HFF-Myc (cell line): ENCODE measurements at regions not wholly inside any gene's neighbourhood (a gene's known extent, or its start where the extent isn't known, plus 50 kb on each side); places are given as distances from the start of the nearest gene placed in this dataset.
"Not testable (repeated sequence)": the region's sequence is repeated elsewhere in the genome, so short reads cannot be mapped to it uniquely, and the experiment has no call there.

Experiments used
- DNase-seq: peaks from one replicate; pipeline ENCODE4 v3.0.0-alpha.2; 2011; ENCODE audit warnings: low read depth; ENCODE audit errors: extremely low read depth
- H3K4me3 ChIP-seq: replicated peaks from 2 replicates; pipeline ENCODE4 v1.5.1; 2011; ENCODE audit warnings: low read depth, mild to moderate bottlenecking, control low read depth, low read length
- TF ChIP-seq, protein P1 (sequence below): IDR thresholded peaks from 2 replicates; pipeline ENCODE4 v1.5.1; 2012; ENCODE audit warnings: mild to moderate bottlenecking, low read depth, low read length, control low read depth; ENCODE audit errors: missing control alignments

DNA sequence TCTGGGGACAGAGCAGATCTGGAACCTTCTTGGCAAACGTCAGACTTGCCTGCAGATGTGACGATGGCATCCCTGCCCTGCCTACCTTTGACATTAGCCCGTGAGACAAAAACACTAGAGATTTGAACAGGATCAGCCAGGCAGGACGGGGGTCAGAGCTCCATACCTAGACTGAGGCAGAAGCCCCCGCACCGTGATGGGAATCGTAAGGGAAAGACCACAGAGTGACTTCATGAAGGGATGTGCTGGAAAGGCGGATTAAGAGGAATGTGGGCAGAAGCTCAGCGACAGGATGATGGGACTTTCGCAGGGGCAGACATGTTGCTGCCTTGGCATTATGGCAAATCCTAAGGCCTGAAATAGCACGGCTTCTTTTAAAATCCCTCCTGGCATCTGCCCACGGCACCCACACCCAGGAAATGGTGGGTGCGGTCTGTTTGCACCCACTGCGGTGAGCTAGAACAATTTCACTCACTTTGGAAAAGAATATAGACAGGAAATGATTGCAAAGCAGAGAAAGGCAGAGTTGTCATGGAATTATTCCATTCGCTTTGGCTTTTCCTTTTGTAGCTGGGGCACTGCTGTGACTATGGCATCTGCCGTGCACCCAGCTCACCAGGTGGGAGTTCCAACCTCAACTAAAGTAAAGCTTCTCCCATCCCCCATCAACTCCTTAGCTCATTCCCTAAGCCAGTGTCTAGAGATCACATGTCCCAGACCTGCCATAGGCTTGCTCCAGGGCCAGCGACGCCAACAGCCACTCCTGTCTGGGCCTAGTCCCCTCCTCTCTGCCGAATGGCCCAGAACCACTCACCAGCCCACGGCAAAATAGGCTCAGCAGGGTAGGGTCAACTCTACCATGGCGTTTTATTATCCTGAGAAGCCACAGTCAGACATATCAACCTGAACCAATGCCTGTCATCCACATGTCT lies 112.7 kb upstream of the NPAS2 start:
- TF ChIP-seq, protein P1, sequence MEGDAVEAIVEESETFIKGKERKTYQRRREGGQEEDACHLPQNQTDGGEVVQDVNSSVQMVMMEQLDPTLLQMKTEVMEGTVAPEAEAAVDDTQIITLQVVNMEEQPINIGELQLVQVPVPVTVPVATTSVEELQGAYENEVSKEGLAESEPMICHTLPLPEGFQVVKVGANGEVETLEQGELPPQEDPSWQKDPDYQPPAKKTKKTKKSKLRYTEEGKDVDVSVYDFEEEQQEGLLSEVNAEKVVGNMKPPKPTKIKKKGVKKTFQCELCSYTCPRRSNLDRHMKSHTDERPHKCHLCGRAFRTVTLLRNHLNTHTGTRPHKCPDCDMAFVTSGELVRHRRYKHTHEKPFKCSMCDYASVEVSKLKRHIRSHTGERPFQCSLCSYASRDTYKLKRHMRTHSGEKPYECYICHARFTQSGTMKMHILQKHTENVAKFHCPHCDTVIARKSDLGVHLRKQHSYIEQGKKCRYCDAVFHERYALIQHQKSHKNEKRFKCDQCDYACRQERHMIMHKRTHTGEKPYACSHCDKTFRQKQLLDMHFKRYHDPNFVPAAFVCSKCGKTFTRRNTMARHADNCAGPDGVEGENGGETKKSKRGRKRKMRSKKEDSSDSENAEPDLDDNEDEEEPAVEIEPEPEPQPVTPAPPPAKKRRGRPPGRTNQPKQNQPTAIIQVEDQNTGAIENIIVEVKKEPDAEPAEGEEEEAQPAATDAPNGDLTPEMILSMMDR: no peak
- no peak for DNase-seq

DNA sequence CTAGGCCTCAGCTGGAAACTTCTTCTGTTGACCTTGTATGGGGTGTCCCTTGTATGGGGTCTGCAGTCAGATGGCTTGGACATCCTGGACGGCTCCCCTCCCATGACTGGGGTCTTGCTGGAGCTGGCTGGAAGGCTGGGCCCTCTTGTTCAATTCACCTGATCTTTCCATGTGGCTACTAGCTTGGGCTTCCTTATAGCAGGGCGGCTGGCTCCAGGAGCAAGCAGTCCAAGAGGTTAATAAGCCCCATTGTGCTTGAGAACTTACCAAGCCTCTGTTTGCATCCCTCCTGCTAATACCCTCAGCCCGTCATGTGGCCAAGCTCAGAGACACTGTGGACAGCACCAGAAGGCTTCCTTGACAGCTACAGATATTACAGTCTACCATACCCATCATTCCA lies 111.6 kb upstream of the NPAS2 start:
- no peak for DNase-seq
- no peak overlapping the region for H3K4me3 ChIP-seq
- TF ChIP-seq, protein P1: no peak

More for the DNA sequence above, 112.7 kb upstream of the NPAS2 start:
- H3K4me3 ChIP-seq: no peak overlapping the region

DNA sequence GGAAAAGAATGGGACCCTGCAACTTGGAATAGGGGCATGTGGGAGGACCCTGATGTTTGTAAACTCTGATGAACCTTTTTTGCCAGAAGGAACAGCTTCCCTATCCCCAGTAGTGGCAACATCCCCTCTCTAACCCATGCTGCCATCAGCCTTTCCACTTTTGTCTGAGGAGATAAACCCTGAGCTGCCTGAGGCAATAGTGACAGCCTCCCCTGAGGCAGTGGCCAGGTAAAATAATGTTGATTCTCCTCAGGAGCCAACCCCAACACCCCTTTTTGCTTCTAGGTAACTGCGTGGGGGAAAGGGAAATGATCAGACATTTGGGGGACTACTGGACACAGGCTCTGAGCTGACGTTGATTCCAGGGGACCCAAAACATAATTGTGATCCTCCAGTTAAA lies 106.8 kb upstream of the NPAS2 start:
- DNase-seq: no peak
- TF ChIP-seq, protein P1: no peak

DNA sequence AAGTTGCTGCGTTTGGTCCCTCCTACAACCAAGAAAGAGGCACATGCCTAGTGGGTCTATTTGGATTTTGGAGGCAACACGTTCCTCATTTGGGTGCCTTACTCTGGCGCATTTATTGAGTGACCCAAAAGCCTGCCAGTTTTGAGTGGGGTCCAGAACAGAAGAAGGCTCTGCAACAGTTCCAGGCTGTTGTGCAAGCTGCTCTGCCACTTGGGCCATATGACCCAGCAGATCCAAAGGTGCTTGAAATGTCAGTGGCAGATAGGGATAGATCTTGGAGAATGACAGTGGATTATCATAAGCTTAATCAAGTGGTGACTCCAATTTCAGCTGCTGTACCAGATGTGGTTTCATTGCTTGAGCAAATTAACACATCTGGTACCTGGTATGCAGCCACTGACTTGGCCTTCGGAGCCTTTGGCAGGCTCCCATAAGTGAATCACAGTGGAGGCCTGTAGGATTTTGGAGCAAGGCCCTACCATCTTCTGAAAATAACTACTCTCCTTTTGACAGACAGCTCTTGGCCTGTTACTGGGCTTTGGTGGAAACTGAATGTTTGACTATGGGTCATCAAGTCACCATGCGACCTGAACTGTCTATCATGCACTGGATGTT lies 105.4 kb upstream of the NPAS2 start:
- DNase-seq, H3K4me3 ChIP-seq: not testable (repeated sequence)

More for the DNA sequence above, 106.8 kb upstream of the NPAS2 start:
- H3K4me3 ChIP-seq: no peak overlapping the region

DNA sequence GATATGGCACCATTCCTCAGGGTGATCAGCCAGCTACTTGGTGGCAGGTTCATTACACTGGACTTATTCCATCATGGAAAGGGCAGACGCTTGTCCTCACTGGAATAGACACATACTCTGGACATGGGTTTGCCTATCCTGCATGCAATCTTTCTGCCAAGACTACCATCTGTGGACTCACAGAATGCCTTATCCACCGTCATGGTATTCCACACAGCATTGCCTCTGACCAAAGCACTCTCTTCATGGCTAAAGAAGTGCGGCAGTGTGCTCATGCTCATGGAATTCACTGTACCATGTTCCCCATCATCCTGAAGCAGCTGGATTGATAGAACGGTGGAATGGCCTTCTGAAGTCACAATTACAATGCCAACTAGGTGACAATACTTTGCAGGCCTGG lies 104.1 kb upstream of the NPAS2 start:
- H3K4me3 ChIP-seq, DNase-seq: not testable (repeated sequence)

DNA sequence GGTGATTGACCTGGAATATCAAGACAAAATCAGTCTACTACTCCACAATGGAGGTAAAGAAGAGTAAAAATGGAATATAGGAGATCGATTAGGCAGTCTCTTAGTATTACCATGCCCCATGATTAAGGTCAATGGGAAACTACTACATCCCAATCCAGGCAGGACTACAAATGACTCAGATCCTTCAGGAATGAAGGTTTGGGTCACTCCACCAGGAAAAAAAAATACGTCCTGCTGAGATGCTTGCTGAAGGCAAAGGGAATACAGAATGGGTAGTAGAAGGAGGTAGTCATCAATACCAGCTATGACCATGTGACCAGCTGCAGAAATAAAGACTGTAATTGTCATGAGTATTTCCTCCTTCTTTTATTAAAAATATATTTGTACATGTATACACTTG lies 103.4 kb upstream of the NPAS2 start:
- DNase-seq: no peak
- H3K4me3 ChIP-seq: no peak overlapping the region
- TF ChIP-seq, protein P1: no peak

DNA sequence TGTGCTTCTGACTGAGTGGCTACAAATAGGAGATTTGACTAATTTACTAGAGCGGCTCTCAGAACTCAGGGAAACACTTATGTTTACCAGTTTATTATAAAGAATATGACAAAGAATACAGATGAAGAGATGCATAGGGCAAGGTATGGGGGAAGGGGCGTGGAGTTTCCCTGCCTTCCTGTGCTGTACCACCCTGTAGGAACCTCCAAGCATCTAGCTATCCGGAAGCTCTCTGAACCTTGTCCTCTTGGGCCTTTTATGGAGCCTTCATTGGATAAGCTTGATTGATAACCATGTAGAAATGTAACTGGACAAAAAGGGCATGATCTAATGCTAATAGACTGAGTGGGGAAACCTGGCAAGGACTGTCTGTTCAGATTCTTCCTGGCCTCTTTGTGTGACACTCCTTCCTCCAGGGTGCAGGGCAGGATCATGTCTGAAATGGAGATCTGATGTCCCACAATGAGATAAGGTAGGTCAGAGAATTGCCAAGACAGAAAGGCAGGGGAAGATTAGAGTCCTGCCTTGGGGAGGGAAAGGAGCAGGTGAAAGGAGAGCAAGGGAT lies 101.8 kb upstream of the NPAS2 start:
- DNase-seq: no peak
- TF ChIP-seq, protein P1: no peak
- no peak overlapping the region for H3K4me3 ChIP-seq
